ENCODE measurements at regions not wholly inside any gene's neighbourhood (a gene's known extent, or its start where the extent isn't known, plus 50 kb on each side); places are given as distances from the start of the nearest gene placed in this dataset.

DNA sequence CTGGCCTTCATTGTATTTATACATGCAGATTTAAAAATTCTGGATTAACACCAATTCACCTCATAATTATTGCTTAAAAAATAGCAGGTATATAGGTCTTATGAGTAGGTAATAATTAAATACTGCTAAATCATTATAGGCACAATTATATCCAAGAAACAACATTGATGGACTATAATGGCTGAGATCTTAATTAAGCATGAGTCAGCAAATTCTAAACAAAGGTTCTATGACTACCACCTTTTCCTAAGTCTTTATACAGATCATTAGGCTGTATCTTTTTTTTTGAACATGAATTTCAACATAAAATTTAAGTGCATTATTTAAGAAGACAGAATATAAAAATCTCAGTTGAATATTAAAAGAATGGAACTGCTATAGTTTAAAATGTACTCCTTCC lies 1678.7 kb upstream of the PCDH10 start:
- no peak overlapping the region for H2BK15ac ChIP-seq (ENCODE audit: low read depth, low read length)
- no peak overlapping the region for H4K8ac ChIP-seq (ENCODE audit: low read depth in 2 of 2, low read length in 2 of 2)
- H3K9me3 ChIP-seq (ENCODE audit: control insufficient read depth, insufficient read depth, low read length) = peaks cover 5% of the 10 kb centered on the region
- H3K36me3 ChIP-seq (ENCODE audit: control insufficient read depth, insufficient read depth, low read length) = no peaks in the 10 kb centered on the region
- dilution Hi-C loops (cut with HindIII; ENCODE audit: low sequenced_read_pairs, unreplicated experiment) = no loop called here
- H3K56ac ChIP-seq (ENCODE audit: extremely low read depth, insufficient read depth, low read length) = no peak overlapping the region
- H3K23ac ChIP-seq (ENCODE audit: low read depth, low read length) = no peak overlapping the region
- H3K4me2 ChIP-seq (ENCODE audit: low read depth, low read length) = no peak overlapping the region
- H2AK9ac ChIP-seq (replicated peaks; ENCODE audit: low read depth, low read length, poor library complexity) = no peak overlapping the region
- ChIA-PET POLR2A (ENCODE audit: unreplicated experiment) (no interaction called here), CTCF (no interaction called here)
- H3K4me3 ChIP-seq (ENCODE audit: insufficient read depth, low read depth, low read length) = no peak overlapping the region
- no peak overlapping the region for H4K91ac ChIP-seq (ENCODE audit: insufficient read depth, low read depth, low read length)
- H2BK5ac ChIP-seq (ENCODE audit: low read depth, low read length, poor library complexity, severe bottlenecking) = no peak overlapping the region
- H4K20me1 ChIP-seq (ENCODE audit: insufficient read depth, low read length) = no peaks in the 10 kb centered on the region
- no peak overlapping the region for H3K4ac ChIP-seq (ENCODE audit: low read depth, low read length)
- H3K18ac ChIP-seq (ENCODE audit: low read depth, low read length) = no peak overlapping the region
- H2AK5ac ChIP-seq (ENCODE audit: low read depth, low read length) = no peak overlapping the region
- no peak overlapping the region for H3K14ac ChIP-seq (replicated peaks; ENCODE audit: low read depth, low read length)
- H3K79me1 ChIP-seq (ENCODE audit: low read depth in 1 of 2, low read length in 2 of 2) = no peaks in the 10 kb centered on the region
- H3K27me3 ChIP-seq (ENCODE audit: control insufficient read depth, insufficient read depth, low read length) = no peaks in the 10 kb centered on the region
- TF ChIP-seq, protein P1, sequence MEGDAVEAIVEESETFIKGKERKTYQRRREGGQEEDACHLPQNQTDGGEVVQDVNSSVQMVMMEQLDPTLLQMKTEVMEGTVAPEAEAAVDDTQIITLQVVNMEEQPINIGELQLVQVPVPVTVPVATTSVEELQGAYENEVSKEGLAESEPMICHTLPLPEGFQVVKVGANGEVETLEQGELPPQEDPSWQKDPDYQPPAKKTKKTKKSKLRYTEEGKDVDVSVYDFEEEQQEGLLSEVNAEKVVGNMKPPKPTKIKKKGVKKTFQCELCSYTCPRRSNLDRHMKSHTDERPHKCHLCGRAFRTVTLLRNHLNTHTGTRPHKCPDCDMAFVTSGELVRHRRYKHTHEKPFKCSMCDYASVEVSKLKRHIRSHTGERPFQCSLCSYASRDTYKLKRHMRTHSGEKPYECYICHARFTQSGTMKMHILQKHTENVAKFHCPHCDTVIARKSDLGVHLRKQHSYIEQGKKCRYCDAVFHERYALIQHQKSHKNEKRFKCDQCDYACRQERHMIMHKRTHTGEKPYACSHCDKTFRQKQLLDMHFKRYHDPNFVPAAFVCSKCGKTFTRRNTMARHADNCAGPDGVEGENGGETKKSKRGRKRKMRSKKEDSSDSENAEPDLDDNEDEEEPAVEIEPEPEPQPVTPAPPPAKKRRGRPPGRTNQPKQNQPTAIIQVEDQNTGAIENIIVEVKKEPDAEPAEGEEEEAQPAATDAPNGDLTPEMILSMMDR (conservative IDR thresholded peaks at IDR 0.05; ENCODE audit: low read depth, low read length) = no peak
- TF ChIP-seq RFX5 (IDR thresholded peaks at IDR 0.05; ENCODE audit: low read depth, low read length) (no peak), MAFK (IDR thresholded peaks at IDR 0.05; ENCODE audit: low read depth, low read length) (peak; percentile 98), RCOR1 (IDR thresholded peaks at IDR 0.05; ENCODE audit: insufficient replicate concordance, low read length) (no peak), NFE2L2 (IDR thresholded peaks at IDR 0.05; ENCODE audit: low read depth, low read length) (peak; percentile 76)
- H3K9me1 ChIP-seq (ENCODE audit: insufficient read depth, low read length) = no peaks in the 10 kb centered on the region
- no peak for ATAC-seq (ENCODE audit: low read depth)
- H3K27ac ChIP-seq (ENCODE audit: insufficient read depth, low read length) = no peak overlapping the region
- BruUV-seq (replicated peaks) = no TSS peak
- no peak overlapping the region for H2BK20ac ChIP-seq (ENCODE audit: low read depth, low read length)
- no peak overlapping the region for H4K5ac ChIP-seq (ENCODE audit: low read depth, low read length)
- intact Hi-C loops (cut with micrococcal nuclease) = no loop called here
- in situ Hi-C loops (cut with MboI; ENCODE audit: low sequenced_read_pairs) = no loop called here
- DNase-seq = no peak
- H2AFZ ChIP-seq (replicated peaks; ENCODE audit: low read length, poor library complexity) = no peak overlapping the region
- H3K4me1 ChIP-seq (ENCODE audit: control insufficient read depth, insufficient read depth, low read length) = no peaks in the 10 kb centered on the region
- no peak overlapping the region for H3K9ac ChIP-seq (ENCODE audit: low read depth, low read length)
- H2BK120ac ChIP-seq (ENCODE audit: low read depth, low read length) = no peak overlapping the region

Measured in IMR-90 (cell line).